ENCODE measurements at regions not wholly inside any gene's neighbourhood (a gene's known extent, or its start where the extent isn't known, plus 50 kb on each side); places are given as distances from the start of the nearest gene placed in this dataset.
"Not testable (repeated sequence)": the region's sequence is repeated elsewhere in the genome, so short reads cannot be mapped to it uniquely, and the experiment has no call there.

DNA sequence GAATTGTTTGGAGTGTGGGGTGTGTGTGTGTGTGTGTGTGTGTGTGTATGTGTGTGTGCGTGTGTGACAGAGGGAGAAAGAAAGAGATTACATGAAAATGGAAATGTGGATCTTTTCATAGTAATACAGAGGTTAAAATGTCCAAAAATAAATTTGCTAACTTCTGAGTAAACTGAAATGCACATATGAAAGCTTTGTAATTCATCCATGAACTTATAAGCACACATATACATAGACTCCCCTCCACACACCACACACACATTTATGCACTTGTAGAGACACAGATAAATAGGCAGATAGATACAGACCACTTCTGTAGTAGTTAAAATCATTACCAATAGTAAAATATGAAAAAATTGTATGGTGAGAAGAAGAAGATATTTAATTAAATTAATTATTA is 108.2 kb upstream of the MSMB start:
- DNase-seq (ENCODE audit: low read depth in 1 of 2, low spot score in 2 of 2); H4K91ac ChIP-seq (replicated peaks; ENCODE audit: insufficient read length, low read length); POLR2A ChIA-PET (ENCODE audit: partially characterized antibody); H3K56ac ChIP-seq (replicated peaks; ENCODE audit: insufficient read length, low read depth, low read length); H4K8ac ChIP-seq (ENCODE audit: extremely low read depth, insufficient read depth, low read length); H2AFZ ChIP-seq (ENCODE audit: low read length); H2BK120ac ChIP-seq (replicated peaks; ENCODE audit: low read depth, low read length); H2AK5ac ChIP-seq (ENCODE audit: low read depth, low read length); H3K79me2 ChIP-seq (ENCODE audit: control insufficient read depth in 1 of 2, insufficient read depth in 2 of 2, low read length in 2 of 2); H3K23me2 ChIP-seq (ENCODE audit: low read depth, low read length); H2BK12ac ChIP-seq (ENCODE audit: low read depth, low read length); H3K14ac ChIP-seq (ENCODE audit: insufficient read length); H3K4me2 ChIP-seq (ENCODE audit: insufficient read depth in 1 of 2, low read depth in 2 of 2, low read length in 2 of 2); FAIRE-seq; H3K4me1 ChIP-seq (replicated peaks in 1 of 4; ENCODE audit: control insufficient read depth in 3 of 4, insufficient read depth in 4 of 4, low read length in 3 of 4); H3K36me3 ChIP-seq (ENCODE audit: control insufficient read depth in 2 of 4, insufficient read depth in 4 of 4, low read length in 3 of 4); H3K27ac ChIP-seq (ENCODE audit: low read depth, low read length); H4K5ac ChIP-seq (ENCODE audit: insufficient read length, low read depth, low read length); H3K4ac ChIP-seq (replicated peaks; ENCODE audit: insufficient read length, low read depth, low read length); H3K9ac ChIP-seq (replicated peaks in 1 of 4; ENCODE audit: extremely low read depth in 1 of 4, low read depth in 3 of 4, low read length in 3 of 4); H3K9me3 ChIP-seq (ENCODE audit: insufficient read depth in 2 of 2, low read depth in 1 of 2, low read length in 1 of 2); H3K79me1 ChIP-seq (ENCODE audit: low read depth, low read length); CTCF ChIA-PET (ENCODE audit: partially characterized antibody); H3K23ac ChIP-seq (ENCODE audit: insufficient read length); H3K4me3 ChIP-seq (ENCODE audit: extremely low read depth in 1 of 4, insufficient read depth in 2 of 4, low read depth in 3 of 4, low read length in 4 of 4); H3K18ac ChIP-seq (ENCODE audit: extremely low read depth, low read length); H4K20me1 ChIP-seq (replicated peaks in 1 of 2; ENCODE audit: control insufficient read depth in 1 of 2, insufficient read depth in 2 of 2, low read length in 2 of 2); H2BK5ac ChIP-seq (ENCODE audit: low read depth, low read length); H3K27me3 ChIP-seq (replicated peaks in 1 of 4; ENCODE audit: control insufficient read depth in 3 of 4, extremely low read depth in 1 of 4, insufficient read depth in 3 of 4, low read length in 3 of 4); H2BK20ac ChIP-seq (ENCODE audit: low read length); H2BK15ac ChIP-seq (ENCODE audit: low read length): not testable (repeated sequence)
- WGBS, 2 experiments (ENCODE audit: extremely low coverage in 1 of 2, insufficient coverage in 1 of 2, insufficient read length in 1 of 2, insufficient replicate concordance in 2 of 2, low coverage in 1 of 2, low lambda C conversion rate in 2 of 2, missing lambda C conversion rate in 1 of 2), result 100% methylated on average over 1 of the region's 1 CpG; no CpG with 5 or more reads in 1 of the 2 experiments

- H3K9me3 ChIP-seq (ENCODE audit: insufficient read depth in 2 of 2, low read depth in 1 of 2, low read length in 1 of 2); DNase-seq (ENCODE audit: low read depth in 1 of 2, low spot score in 2 of 2); H3K56ac ChIP-seq (replicated peaks; ENCODE audit: insufficient read length, low read depth, low read length); H3K23ac ChIP-seq (ENCODE audit: insufficient read length); H3K79me1 ChIP-seq (ENCODE audit: low read depth, low read length); FAIRE-seq; H3K36me3 ChIP-seq (ENCODE audit: control insufficient read depth in 2 of 4, insufficient read depth in 4 of 4, low read length in 3 of 4); H2AK5ac ChIP-seq (ENCODE audit: low read depth, low read length); H3K27me3 ChIP-seq (replicated peaks in 1 of 4; ENCODE audit: control insufficient read depth in 3 of 4, extremely low read depth in 1 of 4, insufficient read depth in 3 of 4, low read length in 3 of 4); H4K8ac ChIP-seq (ENCODE audit: extremely low read depth, insufficient read depth, low read length); H2BK15ac ChIP-seq (ENCODE audit: low read length); CTCF ChIA-PET (ENCODE audit: partially characterized antibody); H4K5ac ChIP-seq (ENCODE audit: insufficient read length, low read depth, low read length); H3K14ac ChIP-seq (ENCODE audit: insufficient read length); H3K4me3 ChIP-seq (ENCODE audit: extremely low read depth in 1 of 4, insufficient read depth in 2 of 4, low read depth in 3 of 4, low read length in 4 of 4); H4K20me1 ChIP-seq (replicated peaks in 1 of 2; ENCODE audit: control insufficient read depth in 1 of 2, insufficient read depth in 2 of 2, low read length in 2 of 2); H2BK120ac ChIP-seq (replicated peaks; ENCODE audit: low read depth, low read length); H2BK20ac ChIP-seq (ENCODE audit: low read length); H2BK12ac ChIP-seq (ENCODE audit: low read depth, low read length); POLR2A ChIA-PET (ENCODE audit: partially characterized antibody); H3K4ac ChIP-seq (replicated peaks; ENCODE audit: insufficient read length, low read depth, low read length); H3K27ac ChIP-seq (ENCODE audit: low read depth, low read length); H3K4me1 ChIP-seq (replicated peaks in 1 of 4; ENCODE audit: control insufficient read depth in 3 of 4, insufficient read depth in 4 of 4, low read length in 3 of 4); H3K4me2 ChIP-seq (ENCODE audit: insufficient read depth in 1 of 2, low read depth in 2 of 2, low read length in 2 of 2); H3K9ac ChIP-seq (replicated peaks in 1 of 4; ENCODE audit: extremely low read depth in 1 of 4, low read depth in 3 of 4, low read length in 3 of 4); H2BK5ac ChIP-seq (ENCODE audit: low read depth, low read length); H4K91ac ChIP-seq (replicated peaks; ENCODE audit: insufficient read length, low read length); H3K18ac ChIP-seq (ENCODE audit: extremely low read depth, low read length); H3K23me2 ChIP-seq (ENCODE audit: low read depth, low read length); H3K79me2 ChIP-seq (ENCODE audit: control insufficient read depth in 1 of 2, insufficient read depth in 2 of 2, low read length in 2 of 2): not testable (repeated sequence)
- peak overlapping the region; percentile 73; the same call in 1 of the 2 replicates for H2AFZ ChIP-seq (ENCODE audit: low read length)
- 94% methylated on average over 2 of the region's 2 CpGs; no CpG with 5 or more reads in 1 of the 2 experiments for WGBS, 2 experiments (ENCODE audit: extremely low coverage in 1 of 2, insufficient coverage in 1 of 2, insufficient read length in 1 of 2, insufficient replicate concordance in 2 of 2, low coverage in 1 of 2, low lambda C conversion rate in 2 of 2, missing lambda C conversion rate in 1 of 2)
These were observed 108.6 kb upstream of the MSMB start for GRCh38 chr10:46154683-46155082.
